Nephron progenitor cell (in vitro differentiated cells): ENCODE measurements at regions not wholly inside any gene's neighbourhood (a gene's known extent, or its start where the extent isn't known, plus 50 kb on each side); places are given as distances from the start of the nearest gene placed in this dataset.

ENCODE experiments used
- DNase-seq: peaks from one replicate; pipeline ENCODE4 v3.0.0; 2021
- H3K27ac Mint-ChIP-seq: 2 replicates; pipeline ENCODE4 v1.8.0; 2021; ENCODE audit warnings: mild to moderate bottlenecking, moderate library complexity, mixed read lengths
- H3K27me3 Mint-ChIP-seq: 2 replicates; pipeline ENCODE4 v1.8.0; 2021; ENCODE audit warnings: mild to moderate bottlenecking, low read depth, mixed read lengths; ENCODE audit not compliant: poor library complexity
- H3K36me3 Mint-ChIP-seq: 2 replicates; pipeline ENCODE4 v1.8.0; 2021; ENCODE audit warnings: low read depth, mixed read lengths
- H3K4me1 Mint-ChIP-seq: 2 replicates; pipeline ENCODE4 v1.8.0; 2021; ENCODE audit warnings: mixed read lengths
- H3K4me3 Mint-ChIP-seq: 2 replicates; pipeline ENCODE4 v1.8.0; 2021; ENCODE audit warnings: mild to moderate bottlenecking, moderate library complexity, mixed read lengths
- H3K9me3 Mint-ChIP-seq: 2 replicates; pipeline ENCODE4 v1.8.0; 2021; ENCODE audit warnings: mild to moderate bottlenecking, moderate library complexity, mixed read lengths
- CTCF ChIP-seq: fragments of 200-600 bp; sonication (generic); IDR thresholded peaks from 2 replicates; pipeline ENCODE4 v1.5.0; 2021; ENCODE audit warnings: antibody characterized with exemption

GRCh38 chr1:83548311-83548710 lies 450.6 kb downstream of the TTLL7 start:
- Mint-ChIP-seq H3K9me3 (no peaks in the 10 kb centered on the region), H3K4me3 (no peak overlapping the region), H3K27me3 (peaks cover 3% of the 10 kb centered on the region), H3K4me1 (no peaks in the 10 kb centered on the region), H3K36me3 (no peaks in the 10 kb centered on the region), H3K27ac (no peak overlapping the region)
- no peak for DNase-seq
- no peak for TF ChIP-seq CTCF

- no peaks in the 10 kb centered on the region for H3K4me1 Mint-ChIP-seq
- H3K27me3 Mint-ChIP-seq = peaks cover 3% of the 10 kb centered on the region
- H3K27ac Mint-ChIP-seq = no peak overlapping the region
- no peak overlapping the region for H3K4me3 Mint-ChIP-seq
- no peak for DNase-seq
- H3K9me3 Mint-ChIP-seq = no peaks in the 10 kb centered on the region
- no peak for TF ChIP-seq CTCF
- H3K36me3 Mint-ChIP-seq = no peaks in the 10 kb centered on the region
Measured at GRCh38 chr1:83547901-83548300, 451.0 kb downstream of the TTLL7 start.

GRCh38 chr1:83546874-83547273 lies 452.1 kb downstream of the TTLL7 start:
- H3K4me3 Mint-ChIP-seq = no peak overlapping the region
- no peaks in the 10 kb centered on the region for H3K36me3 Mint-ChIP-seq
- H3K4me1 Mint-ChIP-seq = no peaks in the 10 kb centered on the region
- DNase-seq = no peak
- no peak for TF ChIP-seq CTCF
- no peak overlapping the region for H3K27ac Mint-ChIP-seq
- H3K27me3 Mint-ChIP-seq = peaks cover 3% of the 10 kb centered on the region
- no peaks in the 10 kb centered on the region for H3K9me3 Mint-ChIP-seq

GRCh38 chr1:83545066-83545862 lies 453.7 kb downstream of the TTLL7 start:
- Mint-ChIP-seq H3K27ac (no peak overlapping the region), H3K4me1 (no peaks in the 10 kb centered on the region), H3K9me3 (no peaks in the 10 kb centered on the region), H3K36me3 (no peaks in the 10 kb centered on the region), H3K27me3 (peaks cover 3% of the 10 kb centered on the region), H3K4me3 (no peak overlapping the region)
- peak; percentile 40 for TF ChIP-seq CTCF
- no peak for DNase-seq

GRCh38 chr1:83543222-83543973 lies 455.5 kb downstream of the TTLL7 start:
- no peaks in the 10 kb centered on the region for H3K36me3 Mint-ChIP-seq
- no peaks in the 10 kb centered on the region for H3K4me1 Mint-ChIP-seq
- DNase-seq = no peak
- H3K27ac Mint-ChIP-seq = no peak overlapping the region
- peaks cover 3% of the 10 kb centered on the region for H3K27me3 Mint-ChIP-seq
- no peaks in the 10 kb centered on the region for H3K9me3 Mint-ChIP-seq
- no peak for TF ChIP-seq CTCF
- no peak overlapping the region for H3K4me3 Mint-ChIP-seq
